ENCODE measurements at regions not wholly inside any gene's neighbourhood (a gene's known extent, or its start where the extent isn't known, plus 50 kb on each side); places are given as distances from the start of the nearest gene placed in this dataset.

DNA sequence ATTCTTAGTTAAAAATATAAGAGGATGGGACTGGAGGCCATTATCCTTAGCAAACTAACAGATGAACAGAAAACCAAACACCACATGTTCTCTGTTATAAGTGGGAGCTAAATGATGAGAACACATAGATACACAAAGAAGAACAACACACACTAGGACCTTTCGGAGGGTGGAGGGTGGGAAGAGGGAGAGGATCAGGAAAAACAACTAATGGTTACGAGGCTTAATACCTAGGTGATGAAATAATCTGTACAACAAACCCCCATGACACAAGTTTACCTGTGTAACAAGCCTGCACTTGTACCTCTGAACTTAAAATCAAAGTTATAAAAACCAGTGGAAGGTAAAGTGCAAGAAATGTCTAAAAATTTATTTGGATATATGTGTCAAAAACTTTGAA, 1047.4 kb upstream of the C9orf72 start:
- POLR2A ChIA-PET (ENCODE audit: partially characterized antibody), result no interaction called here
- peaks cover 0 to 5% (median 0%) of the 10 kb centered on the region in 8 donors for H3K9me3 Mint-ChIP-seq
- H3K27me3 Mint-ChIP-seq, result no peaks in the 10 kb centered on the region
- H3K4me1 Mint-ChIP-seq, result no peaks in the 10 kb centered on the region
- no peaks in the 10 kb centered on the region for H3K36me3 Mint-ChIP-seq
- CTCF ChIA-PET (ENCODE audit: partially characterized antibody), result no interaction called here
- intact Hi-C loops (cut with micrococcal nuclease), result no loop called here
- Histone ChIP-seq H3K36me3 (ENCODE audit: insufficient read depth, low read length) (no peaks in the 10 kb centered on the region), H3K4me1 (ENCODE audit: insufficient read depth, low read length) (no peaks in the 10 kb centered on the region), H3K4me3 (ENCODE audit: low read length in 2 of 2) (no peak overlapping the region), H3K27me3 (ENCODE audit: insufficient read depth, low read length) (no peaks in the 10 kb centered on the region), H3K9me3 (ENCODE audit: control insufficient read depth in 1 of 2, low read length in 2 of 2) (no peaks in the 10 kb centered on the region), H3K27ac (ENCODE audit: low read depth, low read length) (no peak overlapping the region)
- H3K27ac Mint-ChIP-seq, result no peak overlapping the region
- no peak overlapping the region for H3K4me3 Mint-ChIP-seq
- no peak for DNase-seq

DNA sequence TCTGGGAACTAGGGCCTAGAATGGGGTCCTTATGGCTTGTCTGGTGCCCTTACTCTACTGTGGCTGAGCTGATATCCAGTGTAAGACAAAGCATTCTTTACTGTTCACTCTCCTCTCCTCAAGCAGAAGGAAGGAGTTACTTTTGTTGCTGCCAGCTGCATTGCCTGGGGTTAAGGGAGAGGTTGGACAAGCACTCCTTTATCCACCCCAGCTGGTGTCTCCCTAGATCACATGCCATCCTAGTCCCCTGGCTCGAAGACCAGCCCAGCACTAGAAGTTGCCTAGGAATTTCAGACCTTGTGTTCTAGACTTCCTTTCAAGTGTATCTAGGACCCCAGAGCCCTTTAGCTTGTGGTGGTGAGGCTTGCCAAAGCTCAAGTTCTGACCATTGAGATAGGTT, 1051.5 kb upstream of the C9orf72 start:
- H3K4me3 ChIP-seq (ENCODE audit: low read length in 2 of 2), result no peak overlapping the region
- Mint-ChIP-seq H3K36me3 (no peaks in the 10 kb centered on the region), H3K27me3 (no peaks in the 10 kb centered on the region), H3K4me3 (no peak overlapping the region), H3K9me3 (peaks cover 0 to 2% (median 0%) of the 10 kb centered on the region in 8 donors), H3K4me1 (no peaks in the 10 kb centered on the region), H3K27ac (no peak overlapping the region)
- H3K36me3 ChIP-seq (ENCODE audit: insufficient read depth, low read length), result no peaks in the 10 kb centered on the region
- no peak for DNase-seq
- H3K9me3 ChIP-seq (ENCODE audit: control insufficient read depth in 1 of 2, low read length in 2 of 2), result no peaks in the 10 kb centered on the region
- H3K4me1 ChIP-seq (ENCODE audit: insufficient read depth, low read length), result no peaks in the 10 kb centered on the region
- POLR2A ChIA-PET (ENCODE audit: partially characterized antibody), result no interaction called here
- H3K27ac ChIP-seq (ENCODE audit: low read depth, low read length), result no peak overlapping the region
- CTCF ChIA-PET (ENCODE audit: partially characterized antibody), result no interaction called here
- intact Hi-C loops (cut with micrococcal nuclease), result no loop called here
- H3K27me3 ChIP-seq (ENCODE audit: insufficient read depth, low read length), result no peaks in the 10 kb centered on the region

- POLR2A ChIA-PET (ENCODE audit: partially characterized antibody), result no interaction called here
- peaks cover 0 to 6% (median 3%) of the 10 kb centered on the region in 8 donors for H3K9me3 Mint-ChIP-seq
- Histone ChIP-seq H3K27ac (ENCODE audit: low read depth, low read length) (no peak overlapping the region), H3K27me3 (ENCODE audit: insufficient read depth, low read length) (no peaks in the 10 kb centered on the region), H3K9me3 (ENCODE audit: control insufficient read depth in 1 of 2, low read length in 2 of 2) (no peaks in the 10 kb centered on the region), H3K4me1 (ENCODE audit: insufficient read depth, low read length) (no peaks in the 10 kb centered on the region), H3K36me3 (ENCODE audit: insufficient read depth, low read length) (no peaks in the 10 kb centered on the region), H3K4me3 (ENCODE audit: low read length in 2 of 2) (no peak overlapping the region)
- H3K4me3 Mint-ChIP-seq, result no peak overlapping the region
- H3K4me1 Mint-ChIP-seq, result no peaks in the 10 kb centered on the region
- no peak overlapping the region for H3K27ac Mint-ChIP-seq
- no peaks in the 10 kb centered on the region for H3K36me3 Mint-ChIP-seq
- CTCF ChIA-PET (ENCODE audit: partially characterized antibody), result no interaction called here
- DNase-seq, result no peak
- H3K27me3 Mint-ChIP-seq, result no peaks in the 10 kb centered on the region
- intact Hi-C loops (cut with micrococcal nuclease), result no loop called here
Observed at GRCh38 chr9:28628031-28628430, 1054.8 kb upstream of the C9orf72 start.

DNA sequence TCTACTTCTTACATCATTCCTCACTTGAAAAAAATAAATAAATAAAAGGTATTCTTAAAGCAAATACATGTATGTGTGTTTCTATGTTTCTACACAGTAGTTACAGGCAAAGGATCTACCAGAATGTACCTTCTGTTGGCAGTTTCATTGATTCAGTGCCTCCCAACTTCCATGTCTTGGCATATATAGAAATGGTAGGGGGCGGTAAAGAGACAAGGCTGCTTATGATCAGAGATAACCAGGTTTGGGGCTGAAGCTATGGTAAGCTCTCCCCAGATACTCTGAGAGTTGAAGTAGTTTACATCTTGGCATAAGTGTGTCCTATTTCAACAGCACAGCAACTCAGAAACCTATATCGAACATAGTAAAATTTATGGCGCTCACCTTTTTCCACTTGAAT, 1075.4 kb upstream of the C9orf72 start:
- Mint-ChIP-seq H3K27me3 (no peaks in the 10 kb centered on the region), H3K27ac (no peak overlapping the region), H3K36me3 (no peaks in the 10 kb centered on the region), H3K4me1 (no peaks in the 10 kb centered on the region), H3K4me3 (no peak overlapping the region), H3K9me3 (peaks cover 0 to 11% (median 0%) of the 10 kb centered on the region in 8 donors)
- intact Hi-C loops (cut with micrococcal nuclease), result no loop called here
- Histone ChIP-seq H3K4me1 (ENCODE audit: insufficient read depth, low read length) (no peaks in the 10 kb centered on the region), H3K9me3 (ENCODE audit: control insufficient read depth in 1 of 2, low read length in 2 of 2) (no peaks in the 10 kb centered on the region), H3K4me3 (ENCODE audit: low read length in 2 of 2) (no peak overlapping the region), H3K27me3 (ENCODE audit: insufficient read depth, low read length) (no peaks in the 10 kb centered on the region), H3K27ac (ENCODE audit: low read depth, low read length) (no peak overlapping the region), H3K36me3 (ENCODE audit: insufficient read depth, low read length) (no peaks in the 10 kb centered on the region)
- ChIA-PET CTCF (ENCODE audit: partially characterized antibody) (no interaction called here), POLR2A (ENCODE audit: partially characterized antibody) (no interaction called here)
- DNase-seq, result no peak

- Mint-ChIP-seq H3K36me3 (no peaks in the 10 kb centered on the region), H3K4me3 (no peak overlapping the region), H3K27ac (no peak overlapping the region), H3K4me1 (no peaks in the 10 kb centered on the region), H3K27me3 (no peaks in the 10 kb centered on the region), H3K9me3 (peaks cover 0 to 13% (median 0%) of the 10 kb centered on the region in 8 donors)
- CTCF ChIA-PET (ENCODE audit: partially characterized antibody), result no interaction called here
- intact Hi-C loops (cut with micrococcal nuclease), result no loop called here
- POLR2A ChIA-PET (ENCODE audit: partially characterized antibody), result no interaction called here
- Histone ChIP-seq H3K4me3 (ENCODE audit: low read length in 2 of 2) (no peak overlapping the region), H3K36me3 (ENCODE audit: insufficient read depth, low read length) (no peaks in the 10 kb centered on the region), H3K9me3 (ENCODE audit: control insufficient read depth in 1 of 2, low read length in 2 of 2) (no peaks in the 10 kb centered on the region), H3K27me3 (ENCODE audit: insufficient read depth, low read length) (no peaks in the 10 kb centered on the region), H3K4me1 (ENCODE audit: insufficient read depth, low read length) (no peaks in the 10 kb centered on the region), H3K27ac (ENCODE audit: low read depth, low read length) (no peak overlapping the region)
- no peak for DNase-seq
Observed at GRCh38 chr9:28650327-28650726, 1077.0 kb upstream of the C9orf72 start.

DNA sequence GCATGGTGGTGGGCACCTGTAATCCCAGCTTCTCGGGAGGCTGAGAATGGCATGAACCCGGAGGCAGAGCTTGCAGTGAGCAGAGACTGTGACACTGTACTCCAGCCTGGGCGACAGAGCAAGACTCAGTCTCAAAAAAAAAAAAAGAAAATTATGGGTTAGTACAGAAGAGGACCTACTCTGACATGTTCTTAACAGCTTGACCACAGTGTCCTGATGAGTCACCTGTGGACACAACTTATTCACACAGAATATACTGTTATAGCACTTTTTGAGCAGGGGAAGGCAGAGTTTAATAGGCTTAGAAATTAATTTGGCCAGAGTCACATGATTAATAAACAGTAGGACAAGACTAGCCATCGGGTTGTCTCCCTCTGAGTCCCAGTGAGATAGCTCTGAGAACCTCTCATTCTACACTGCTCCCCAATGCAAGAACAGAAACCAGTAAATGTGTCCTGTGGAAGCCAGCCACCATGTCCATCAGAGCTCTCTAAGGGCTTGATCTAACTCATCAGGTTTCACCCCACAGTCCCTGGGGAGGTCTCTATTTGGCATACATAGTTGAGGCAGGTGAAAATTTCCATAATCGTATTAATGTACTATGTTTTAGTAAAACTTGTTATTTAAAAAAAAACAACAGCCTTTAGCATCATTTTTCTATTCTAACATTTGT, 1077.9 kb upstream of the C9orf72 start:
- Histone ChIP-seq H3K4me1 (ENCODE audit: insufficient read depth, low read length) (no peaks in the 10 kb centered on the region), H3K9me3 (ENCODE audit: control insufficient read depth in 1 of 2, low read length in 2 of 2) (no peaks in the 10 kb centered on the region), H3K4me3 (ENCODE audit: low read length in 2 of 2) (no peak overlapping the region), H3K27ac (ENCODE audit: low read depth, low read length) (no peak overlapping the region), H3K27me3 (ENCODE audit: insufficient read depth, low read length) (no peaks in the 10 kb centered on the region), H3K36me3 (ENCODE audit: insufficient read depth, low read length) (no peaks in the 10 kb centered on the region)
- DNase-seq, result no peak
- ChIA-PET CTCF (ENCODE audit: partially characterized antibody) (no interaction called here), POLR2A (ENCODE audit: partially characterized antibody) (no interaction called here)
- Mint-ChIP-seq H3K4me1 (no peaks in the 10 kb centered on the region), H3K36me3 (no peaks in the 10 kb centered on the region), H3K4me3 (no peak overlapping the region), H3K27ac (no peak overlapping the region), H3K27me3 (no peaks in the 10 kb centered on the region), H3K9me3 (peaks cover 0 to 13% (median 0%) of the 10 kb centered on the region in 8 donors)
- intact Hi-C loops (cut with micrococcal nuclease), result no loop called here

GRCh38 chr9:28653216-28653615, 1079.9 kb upstream of the C9orf72 start:
- H3K4me3 ChIP-seq (ENCODE audit: low read length in 2 of 2), result no peak overlapping the region
- no peaks in the 10 kb centered on the region for H3K36me3 ChIP-seq (ENCODE audit: insufficient read depth, low read length)
- intact Hi-C loops (cut with micrococcal nuclease), result no loop called here
- ChIA-PET CTCF (ENCODE audit: partially characterized antibody) (no interaction called here), POLR2A (ENCODE audit: partially characterized antibody) (no interaction called here)
- no peak for DNase-seq
- Mint-ChIP-seq H3K27me3 (no peaks in the 10 kb centered on the region), H3K4me3 (no peak overlapping the region), H3K36me3 (no peaks in the 10 kb centered on the region), H3K4me1 (no peaks in the 10 kb centered on the region), H3K27ac (no peak overlapping the region), H3K9me3 (peaks cover 0 to 13% (median under 1%) of the 10 kb centered on the region in 8 donors)
- no peak overlapping the region for H3K27ac ChIP-seq (ENCODE audit: low read depth, low read length)
- H3K9me3 ChIP-seq (ENCODE audit: control insufficient read depth in 1 of 2, low read length in 2 of 2), result no peaks in the 10 kb centered on the region
- H3K4me1 ChIP-seq (ENCODE audit: insufficient read depth, low read length), result no peaks in the 10 kb centered on the region
- H3K27me3 ChIP-seq (ENCODE audit: insufficient read depth, low read length), result no peaks in the 10 kb centered on the region

DNA sequence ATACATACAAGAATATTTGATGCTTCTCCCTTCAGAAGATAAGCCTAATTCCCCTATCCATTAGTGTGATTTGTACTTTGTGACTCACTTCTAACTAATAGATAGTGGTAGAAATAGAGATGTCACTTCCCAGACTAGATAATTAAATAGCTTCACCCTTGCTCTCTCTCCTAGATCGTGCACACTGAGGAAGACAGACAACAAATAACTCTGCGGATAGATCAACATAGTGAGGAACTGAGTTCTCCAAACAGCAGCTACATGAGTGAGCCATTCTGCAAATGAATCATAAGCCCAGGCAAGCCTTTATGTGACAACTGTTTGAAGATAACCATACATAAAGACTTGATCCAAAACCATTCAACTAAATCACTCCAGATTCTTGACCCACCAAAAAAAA, 1083.4 kb upstream of the C9orf72 start:
- no peak overlapping the region for H3K4me3 ChIP-seq (ENCODE audit: low read length in 2 of 2)
- H3K4me3 Mint-ChIP-seq, result no peak overlapping the region
- no peaks in the 10 kb centered on the region for H3K36me3 ChIP-seq (ENCODE audit: insufficient read depth, low read length)
- ChIA-PET CTCF (ENCODE audit: partially characterized antibody) (no interaction called here), POLR2A (ENCODE audit: partially characterized antibody) (no interaction called here)
- intact Hi-C loops (cut with micrococcal nuclease), result no loop called here
- H3K27ac ChIP-seq (ENCODE audit: low read depth, low read length), result no peak overlapping the region
- no peaks in the 10 kb centered on the region for H3K9me3 ChIP-seq (ENCODE audit: control insufficient read depth in 1 of 2, low read length in 2 of 2)
- no peaks in the 10 kb centered on the region for H3K36me3 Mint-ChIP-seq
- H3K4me1 Mint-ChIP-seq, result no peaks in the 10 kb centered on the region
- H3K27me3 ChIP-seq (ENCODE audit: insufficient read depth, low read length), result no peaks in the 10 kb centered on the region
- peaks cover 0 to 9% (median 2%) of the 10 kb centered on the region in 8 donors for H3K9me3 Mint-ChIP-seq
- DNase-seq, result no peak
- no peaks in the 10 kb centered on the region for H3K4me1 ChIP-seq (ENCODE audit: insufficient read depth, low read length)
- no peaks in the 10 kb centered on the region for H3K27me3 Mint-ChIP-seq
- H3K27ac Mint-ChIP-seq, result no peak overlapping the region

Data from CD4-positive, alpha-beta memory T cell (primary cell).